ENCODE measurements at regions not wholly inside any gene's neighbourhood (a gene's known extent, or its start where the extent isn't known, plus 50 kb on each side); places are given as distances from the start of the nearest gene placed in this dataset.

DNA sequence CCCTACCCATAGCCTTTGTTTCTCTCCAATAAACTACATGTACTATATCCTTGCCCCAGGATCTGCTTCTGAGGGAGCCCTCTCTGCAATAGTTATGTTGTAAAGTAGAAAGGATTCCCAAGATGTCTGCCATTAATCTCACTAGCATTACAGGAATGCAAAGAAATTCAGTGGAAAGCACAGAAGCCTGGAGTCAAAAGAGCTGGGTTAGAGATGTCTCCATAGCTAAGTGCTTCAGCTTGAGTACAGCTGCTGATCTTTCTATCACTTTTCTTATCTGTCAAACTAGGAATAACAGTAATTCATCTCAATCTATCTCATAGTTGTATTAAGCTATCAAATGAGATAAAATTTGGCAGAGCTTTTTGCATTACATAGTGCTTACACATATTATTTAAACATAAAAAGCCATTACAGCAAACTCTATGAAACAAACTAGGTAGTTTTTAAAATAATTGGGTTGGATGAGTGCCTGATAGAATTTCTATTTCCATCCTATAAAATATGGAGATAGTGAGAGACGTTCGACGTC is 799.5 kb upstream of the SEMA6D start:
- DNase-seq (ENCODE audit: low spot score), result no peak
- 79% methylated on average over 3 of the region's 3 CpGs for WGBS
- Histone ChIP-seq H3K36me3 (ENCODE audit: control insufficient read depth in 4 of 4, insufficient read depth in 3 of 4, low read depth in 1 of 4, low read length in 3 of 4) (no peaks in the 10 kb centered on the region), H3K27ac (ENCODE audit: low read depth in 1 of 2, low read length in 2 of 2) (no peak overlapping the region), H3K4me1 (ENCODE audit: control insufficient read depth in 4 of 4, insufficient read depth in 4 of 4, low read length in 3 of 4) (no peaks in the 10 kb centered on the region), H3K4me3 (ENCODE audit: low read depth in 1 of 3, low read length in 3 of 3) (no peak overlapping the region), H3K9ac (ENCODE audit: low read depth in 1 of 2, low read length in 2 of 2) (no peak overlapping the region), H3K9me3 (ENCODE audit: control insufficient read depth in 4 of 4, low read length in 3 of 4) (peaks cover 0 to 3% (median 0%) of the 10 kb centered on the region in 4 donors), H3K27me3 (ENCODE audit: control insufficient read depth in 4 of 4, insufficient read depth in 4 of 4, low read length in 3 of 4) (no peaks in the 10 kb centered on the region)
- TF ChIP-seq, protein P1, sequence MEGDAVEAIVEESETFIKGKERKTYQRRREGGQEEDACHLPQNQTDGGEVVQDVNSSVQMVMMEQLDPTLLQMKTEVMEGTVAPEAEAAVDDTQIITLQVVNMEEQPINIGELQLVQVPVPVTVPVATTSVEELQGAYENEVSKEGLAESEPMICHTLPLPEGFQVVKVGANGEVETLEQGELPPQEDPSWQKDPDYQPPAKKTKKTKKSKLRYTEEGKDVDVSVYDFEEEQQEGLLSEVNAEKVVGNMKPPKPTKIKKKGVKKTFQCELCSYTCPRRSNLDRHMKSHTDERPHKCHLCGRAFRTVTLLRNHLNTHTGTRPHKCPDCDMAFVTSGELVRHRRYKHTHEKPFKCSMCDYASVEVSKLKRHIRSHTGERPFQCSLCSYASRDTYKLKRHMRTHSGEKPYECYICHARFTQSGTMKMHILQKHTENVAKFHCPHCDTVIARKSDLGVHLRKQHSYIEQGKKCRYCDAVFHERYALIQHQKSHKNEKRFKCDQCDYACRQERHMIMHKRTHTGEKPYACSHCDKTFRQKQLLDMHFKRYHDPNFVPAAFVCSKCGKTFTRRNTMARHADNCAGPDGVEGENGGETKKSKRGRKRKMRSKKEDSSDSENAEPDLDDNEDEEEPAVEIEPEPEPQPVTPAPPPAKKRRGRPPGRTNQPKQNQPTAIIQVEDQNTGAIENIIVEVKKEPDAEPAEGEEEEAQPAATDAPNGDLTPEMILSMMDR (IDR thresholded peaks at IDR 0.05; ENCODE audit: low read depth, low read length, missing input control), result no peak
- TF ChIP-seq, protein P2, sequence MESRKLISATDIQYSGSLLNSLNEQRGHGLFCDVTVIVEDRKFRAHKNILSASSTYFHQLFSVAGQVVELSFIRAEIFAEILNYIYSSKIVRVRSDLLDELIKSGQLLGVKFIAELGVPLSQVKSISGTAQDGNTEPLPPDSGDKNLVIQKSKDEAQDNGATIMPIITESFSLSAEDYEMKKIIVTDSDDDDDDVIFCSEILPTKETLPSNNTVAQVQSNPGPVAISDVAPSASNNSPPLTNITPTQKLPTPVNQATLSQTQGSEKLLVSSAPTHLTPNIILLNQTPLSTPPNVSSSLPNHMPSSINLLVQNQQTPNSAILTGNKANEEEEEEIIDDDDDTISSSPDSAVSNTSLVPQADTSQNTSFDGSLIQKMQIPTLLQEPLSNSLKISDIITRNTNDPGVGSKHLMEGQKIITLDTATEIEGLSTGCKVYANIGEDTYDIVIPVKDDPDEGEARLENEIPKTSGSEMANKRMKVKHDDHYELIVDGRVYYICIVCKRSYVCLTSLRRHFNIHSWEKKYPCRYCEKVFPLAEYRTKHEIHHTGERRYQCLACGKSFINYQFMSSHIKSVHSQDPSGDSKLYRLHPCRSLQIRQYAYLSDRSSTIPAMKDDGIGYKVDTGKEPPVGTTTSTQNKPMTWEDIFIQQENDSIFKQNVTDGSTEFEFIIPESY (IDR thresholded peaks at IDR 0.05), result no peak
- TF ChIP-seq GABPA (IDR thresholded peaks at IDR 0.05 in 1 of 2, conservative IDR thresholded peaks at IDR 0.05 in 1 of 2) (no peak), RAD21 (IDR thresholded peaks at IDR 0.05) (no peak), HNF4G (IDR thresholded peaks at IDR 0.05) (no peak), HNF4A (conservative IDR thresholded peaks at IDR 0.05) (no peak), FOXA2 (IDR thresholded peaks at IDR 0.05) (no peak), RXRA (IDR thresholded peaks at IDR 0.05) (no peak), EGR1 (IDR thresholded peaks at IDR 0.05; ENCODE audit: low read depth in 2 of 2) (no peak), NR2F2 (IDR thresholded peaks at IDR 0.05) (no peak), JUND (IDR thresholded peaks at IDR 0.05) (no peak), FOXA1 (IDR thresholded peaks at IDR 0.05) (no peak), SP1 (IDR thresholded peaks at IDR 0.05) (no peak)
- TF ChIP-seq, protein P3, sequence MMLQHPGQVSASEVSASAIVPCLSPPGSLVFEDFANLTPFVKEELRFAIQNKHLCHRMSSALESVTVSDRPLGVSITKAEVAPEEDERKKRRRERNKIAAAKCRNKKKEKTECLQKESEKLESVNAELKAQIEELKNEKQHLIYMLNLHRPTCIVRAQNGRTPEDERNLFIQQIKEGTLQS (IDR thresholded peaks at IDR 0.05), result no peak
- TF ChIP-seq, protein P4, sequence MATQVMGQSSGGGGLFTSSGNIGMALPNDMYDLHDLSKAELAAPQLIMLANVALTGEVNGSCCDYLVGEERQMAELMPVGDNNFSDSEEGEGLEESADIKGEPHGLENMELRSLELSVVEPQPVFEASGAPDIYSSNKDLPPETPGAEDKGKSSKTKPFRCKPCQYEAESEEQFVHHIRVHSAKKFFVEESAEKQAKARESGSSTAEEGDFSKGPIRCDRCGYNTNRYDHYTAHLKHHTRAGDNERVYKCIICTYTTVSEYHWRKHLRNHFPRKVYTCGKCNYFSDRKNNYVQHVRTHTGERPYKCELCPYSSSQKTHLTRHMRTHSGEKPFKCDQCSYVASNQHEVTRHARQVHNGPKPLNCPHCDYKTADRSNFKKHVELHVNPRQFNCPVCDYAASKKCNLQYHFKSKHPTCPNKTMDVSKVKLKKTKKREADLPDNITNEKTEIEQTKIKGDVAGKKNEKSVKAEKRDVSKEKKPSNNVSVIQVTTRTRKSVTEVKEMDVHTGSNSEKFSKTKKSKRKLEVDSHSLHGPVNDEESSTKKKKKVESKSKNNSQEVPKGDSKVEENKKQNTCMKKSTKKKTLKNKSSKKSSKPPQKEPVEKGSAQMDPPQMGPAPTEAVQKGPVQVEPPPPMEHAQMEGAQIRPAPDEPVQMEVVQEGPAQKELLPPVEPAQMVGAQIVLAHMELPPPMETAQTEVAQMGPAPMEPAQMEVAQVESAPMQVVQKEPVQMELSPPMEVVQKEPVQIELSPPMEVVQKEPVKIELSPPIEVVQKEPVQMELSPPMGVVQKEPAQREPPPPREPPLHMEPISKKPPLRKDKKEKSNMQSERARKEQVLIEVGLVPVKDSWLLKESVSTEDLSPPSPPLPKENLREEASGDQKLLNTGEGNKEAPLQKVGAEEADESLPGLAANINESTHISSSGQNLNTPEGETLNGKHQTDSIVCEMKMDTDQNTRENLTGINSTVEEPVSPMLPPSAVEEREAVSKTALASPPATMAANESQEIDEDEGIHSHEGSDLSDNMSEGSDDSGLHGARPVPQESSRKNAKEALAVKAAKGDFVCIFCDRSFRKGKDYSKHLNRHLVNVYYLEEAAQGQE (IDR thresholded peaks at IDR 0.05), result no peak
- TF ChIP-seq, protein P5, sequence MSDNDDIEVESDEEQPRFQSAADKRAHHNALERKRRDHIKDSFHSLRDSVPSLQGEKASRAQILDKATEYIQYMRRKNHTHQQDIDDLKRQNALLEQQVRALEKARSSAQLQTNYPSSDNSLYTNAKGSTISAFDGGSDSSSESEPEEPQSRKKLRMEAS (IDR thresholded peaks at IDR 0.05), result no peak
